NOMO-1 treated with DMSO at 0.1 percent for 48 hours (cell line): ENCODE measurements at regions not wholly inside any gene's neighbourhood (a gene's known extent, or its start where the extent isn't known, plus 50 kb on each side); places are given as distances from the start of the nearest gene placed in this dataset.

Experiments used
- DNase-seq: peaks from one replicate; lab custom pipeline; 2025; ENCODE audit not compliant: unreplicated experiment; lab: John Stamatoyannopoulos, UW

DNA sequence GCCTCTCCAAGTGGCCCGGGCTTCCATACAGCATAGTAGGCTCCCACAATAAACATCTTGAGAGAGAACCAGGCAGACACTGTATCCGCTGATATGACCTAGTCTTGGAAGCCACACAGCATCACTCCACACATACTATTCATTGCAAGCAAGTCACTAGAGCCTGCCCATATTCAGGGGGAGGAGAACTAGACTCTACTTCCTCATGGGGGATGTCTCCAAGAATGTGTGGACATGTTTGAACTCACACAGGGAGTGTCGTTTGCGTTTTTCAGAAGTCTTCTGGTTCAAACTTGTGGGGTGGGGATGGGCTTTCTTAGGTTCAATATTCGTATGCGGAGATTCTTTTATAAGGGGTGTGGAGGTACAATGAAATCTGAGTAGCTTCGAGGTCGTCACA lies 232.6 kb upstream of the HABP2 start:
- peak; percentile 61 for DNase-seq

DNA sequence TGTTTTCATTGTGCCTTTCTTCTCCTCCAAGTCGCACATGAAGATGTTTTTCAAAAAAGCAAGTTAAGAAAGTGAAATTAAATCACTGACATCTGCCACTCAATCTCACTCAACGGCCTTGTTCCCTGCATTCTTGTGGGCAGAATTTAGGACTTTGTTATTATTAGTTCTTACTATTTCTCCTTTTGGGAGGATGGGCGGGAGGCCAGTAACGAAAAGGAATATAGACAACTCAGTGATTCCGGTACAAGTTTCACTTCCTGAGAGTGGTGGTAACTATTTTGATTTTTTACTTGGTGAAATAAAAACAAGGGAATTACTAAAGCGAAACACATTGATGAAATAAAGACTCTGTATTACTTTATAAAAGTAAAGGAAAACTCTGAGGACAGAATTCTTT lies 231.9 kb upstream of the HABP2 start:
- peak; percentile 86 for DNase-seq

DNA sequence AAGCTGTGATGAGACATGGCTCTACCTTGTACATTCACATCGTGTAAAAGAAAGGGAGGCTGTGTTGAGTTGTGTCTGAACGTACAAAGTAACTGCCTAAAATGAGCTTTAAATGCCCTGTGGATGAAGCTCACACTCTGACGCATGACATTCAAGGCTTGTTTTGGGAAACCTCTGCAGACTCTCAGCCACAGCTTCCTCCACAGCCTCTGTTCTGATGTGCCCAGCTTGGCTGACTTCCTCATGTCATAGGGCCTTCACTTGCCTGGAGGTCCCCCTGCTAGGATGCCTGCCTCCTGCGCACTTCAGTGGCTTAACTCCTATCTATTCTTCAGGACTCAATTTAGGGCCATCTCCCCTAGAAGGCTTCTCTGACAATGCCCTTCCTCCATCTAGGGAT lies 230.0 kb upstream of the HABP2 start:
- peak; percentile 80 for DNase-seq

DNA sequence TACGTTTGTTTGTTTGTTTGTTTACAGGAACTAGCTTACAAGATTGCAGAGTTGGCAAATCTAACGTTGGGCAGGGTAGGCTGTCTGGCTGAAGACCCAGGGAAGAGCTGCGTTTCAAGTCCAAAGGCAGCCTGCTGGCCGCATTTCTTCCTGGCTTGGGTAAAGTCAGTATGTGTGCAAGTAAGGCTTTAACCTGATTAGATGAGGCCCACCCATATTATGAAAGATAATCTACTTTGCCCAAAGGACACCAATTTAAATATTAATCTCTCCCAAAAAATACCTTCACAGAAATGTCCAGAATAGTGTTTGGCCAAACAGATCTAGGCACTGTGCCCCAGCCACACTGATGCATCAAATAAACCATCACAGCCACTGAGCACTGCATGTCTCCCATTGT lies 228.9 kb upstream of the HABP2 start:
- no peak for DNase-seq

DNA sequence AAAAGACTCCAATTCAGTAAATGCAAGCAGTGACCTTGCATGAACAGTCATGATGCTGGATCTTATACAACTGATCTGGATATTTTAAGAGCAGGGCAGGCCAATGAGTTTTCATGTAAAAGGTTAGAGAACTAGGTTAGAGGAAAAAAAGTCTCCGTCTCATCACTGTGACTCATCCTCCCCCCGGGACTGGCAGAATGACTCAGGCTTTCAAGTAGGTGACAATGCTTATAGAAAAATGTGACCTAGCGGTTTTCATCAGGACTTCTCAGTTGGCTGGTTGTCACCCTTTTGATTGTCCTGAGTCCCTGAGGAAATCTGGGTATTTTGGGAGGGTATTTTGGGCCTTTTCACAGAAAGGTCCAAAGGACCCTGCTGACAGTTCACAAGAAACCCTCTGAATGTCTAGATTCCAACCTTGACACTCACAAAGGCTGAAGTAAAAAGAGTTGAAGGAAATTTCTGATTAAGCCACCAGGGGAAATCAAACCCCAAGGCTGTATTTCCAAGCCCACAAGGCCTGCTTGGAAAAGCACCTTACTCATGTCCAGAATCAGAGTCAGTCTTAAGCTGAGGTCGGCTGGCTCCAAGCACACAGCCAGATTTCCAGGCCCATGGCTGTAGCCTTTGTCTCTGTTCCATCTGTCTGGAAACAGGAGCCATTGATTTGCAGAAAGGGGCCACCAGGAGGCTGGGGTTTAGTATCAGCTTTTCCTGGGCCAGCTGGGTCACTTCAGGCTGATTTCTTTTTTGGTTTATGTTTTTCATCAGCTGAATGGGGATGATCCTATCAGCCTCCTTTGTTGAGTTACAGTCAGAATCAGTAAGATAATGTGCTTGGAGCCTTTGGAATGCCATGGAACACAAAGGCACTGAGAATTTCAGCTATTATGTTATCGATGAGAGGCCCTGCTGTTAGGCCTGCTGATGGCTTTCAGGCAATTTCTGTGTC lies 226.4 kb upstream of the HABP2 start:
- peak; percentile 90 for DNase-seq

DNA sequence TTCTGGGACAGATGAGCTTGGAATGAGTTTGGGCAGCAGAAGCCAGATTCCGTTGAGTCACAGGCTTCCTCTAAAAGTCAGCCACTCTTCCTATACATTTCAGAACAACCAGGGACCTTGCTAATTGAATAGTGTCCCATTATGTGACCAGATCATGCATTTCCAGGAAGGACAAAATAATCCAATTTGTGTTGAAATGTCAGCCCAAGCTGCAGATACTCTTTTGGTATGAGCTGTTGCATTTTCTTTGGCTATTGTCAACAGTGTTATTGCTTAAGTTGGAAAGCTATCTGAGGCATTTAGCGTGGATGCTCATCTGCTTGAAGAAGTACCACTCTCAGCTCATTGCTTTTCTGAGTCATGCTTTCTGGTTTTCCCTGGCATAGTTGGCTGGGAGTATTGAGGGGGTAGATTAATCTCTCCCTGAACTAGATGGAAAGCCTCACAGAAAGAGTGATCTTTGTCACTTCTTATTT lies 223.7 kb upstream of the HABP2 start:
- no peak for DNase-seq

DNA sequence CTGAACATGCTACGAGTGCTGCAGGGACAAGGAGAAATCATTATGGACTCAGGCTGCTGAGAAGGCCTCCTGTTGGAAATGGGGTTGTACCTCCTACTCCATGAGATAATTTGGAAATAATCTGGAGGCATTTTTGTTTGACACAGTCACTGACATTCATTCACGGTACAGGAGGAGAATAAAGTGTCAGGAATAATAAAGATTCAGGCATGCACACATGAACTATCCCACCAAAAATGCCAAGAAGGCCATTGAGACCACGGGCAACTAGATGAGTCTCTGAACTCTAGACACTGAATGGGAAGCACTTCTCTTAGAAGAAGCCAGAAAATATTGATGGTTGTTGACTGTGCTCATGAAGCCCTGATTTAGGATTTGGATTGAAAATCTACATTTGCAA lies 220.9 kb upstream of the HABP2 start:
- no peak for DNase-seq

DNA sequence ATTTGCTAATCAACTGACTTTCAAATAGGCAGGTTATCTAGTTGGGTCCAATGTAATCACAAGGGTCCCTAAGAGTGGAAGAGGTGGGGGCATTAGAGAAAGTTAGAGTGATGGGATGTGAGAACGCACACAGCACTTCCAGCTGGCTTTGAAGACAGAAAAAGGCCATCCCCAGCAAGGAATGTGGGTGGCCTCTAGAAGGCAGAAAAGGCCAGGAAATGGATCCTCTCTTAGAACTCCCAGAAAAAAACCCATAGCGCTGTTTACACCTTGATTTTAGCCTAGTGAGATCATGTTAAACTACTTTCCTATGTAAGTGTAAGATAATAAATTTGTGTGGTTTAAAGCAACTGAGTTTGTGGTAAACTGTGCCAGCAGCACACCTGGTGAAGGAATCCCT lies 219.5 kb upstream of the HABP2 start:
- no peak for DNase-seq

DNA sequence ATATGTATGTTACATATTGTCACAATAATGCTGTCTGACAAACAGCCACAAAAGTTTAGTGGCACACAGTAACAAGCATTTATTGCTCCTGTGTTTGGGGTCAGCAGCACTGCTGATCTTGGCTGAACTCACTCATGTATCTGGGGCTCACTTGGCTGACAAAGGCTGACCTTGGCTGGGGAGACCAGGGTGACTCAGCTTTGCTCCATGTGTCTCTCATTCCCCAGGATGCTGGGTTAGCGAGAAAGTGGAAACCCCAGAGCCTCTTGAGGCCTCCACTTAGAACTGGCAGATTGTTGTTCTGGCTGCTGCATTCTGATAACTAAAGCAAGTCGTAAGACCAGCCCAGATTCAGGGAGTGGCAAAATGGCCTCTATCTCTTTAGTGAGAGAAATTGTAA lies 217.3 kb upstream of the HABP2 start:
- no peak for DNase-seq

DNA sequence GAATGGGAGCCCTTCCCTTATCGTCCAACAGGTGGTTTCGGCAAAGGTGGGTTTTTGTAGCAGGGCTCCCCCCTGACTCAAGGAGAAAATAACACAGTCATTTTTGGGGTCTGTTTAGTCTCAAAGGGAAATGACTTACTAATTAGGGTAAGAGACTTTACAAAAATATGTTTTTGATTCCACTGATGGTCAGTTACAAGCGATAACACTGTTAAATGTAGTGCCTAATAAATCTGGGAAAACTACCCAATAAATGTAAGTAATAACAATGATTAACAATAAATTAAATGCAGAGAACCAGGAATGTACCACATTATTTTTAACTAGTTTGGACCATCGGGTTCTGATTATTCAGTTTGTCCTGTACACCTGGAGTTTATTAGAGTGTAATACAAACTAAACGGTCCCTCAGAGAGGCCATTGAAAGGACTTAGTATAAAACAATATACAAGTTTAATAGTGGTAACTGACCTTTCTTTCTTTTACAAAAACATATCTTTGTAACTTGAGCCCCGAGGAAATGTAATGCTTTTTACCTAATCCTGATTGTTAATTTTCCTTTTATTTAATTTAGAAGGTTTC lies 216.2 kb upstream of the HABP2 start:
- DNase-seq: no peak

DNA sequence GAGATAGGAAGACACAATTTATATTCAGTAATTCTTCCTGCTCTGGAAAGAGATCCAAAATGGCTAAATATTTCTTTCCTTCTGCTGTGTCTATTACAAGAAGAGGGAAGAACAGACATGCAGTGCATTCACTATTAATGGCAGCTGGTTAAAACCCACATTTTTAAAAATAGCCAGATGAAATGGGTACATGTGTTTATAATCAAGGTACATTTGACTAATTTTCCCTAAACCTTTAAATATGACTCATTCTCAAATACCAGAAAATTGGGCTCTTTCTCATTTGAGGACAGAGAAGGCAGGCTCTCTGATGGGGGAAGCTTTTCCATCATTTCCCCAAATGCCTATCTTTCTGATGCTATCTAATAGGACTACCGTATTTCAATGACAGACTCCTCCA lies 215.7 kb upstream of the HABP2 start:
- DNase-seq: no peak

DNA sequence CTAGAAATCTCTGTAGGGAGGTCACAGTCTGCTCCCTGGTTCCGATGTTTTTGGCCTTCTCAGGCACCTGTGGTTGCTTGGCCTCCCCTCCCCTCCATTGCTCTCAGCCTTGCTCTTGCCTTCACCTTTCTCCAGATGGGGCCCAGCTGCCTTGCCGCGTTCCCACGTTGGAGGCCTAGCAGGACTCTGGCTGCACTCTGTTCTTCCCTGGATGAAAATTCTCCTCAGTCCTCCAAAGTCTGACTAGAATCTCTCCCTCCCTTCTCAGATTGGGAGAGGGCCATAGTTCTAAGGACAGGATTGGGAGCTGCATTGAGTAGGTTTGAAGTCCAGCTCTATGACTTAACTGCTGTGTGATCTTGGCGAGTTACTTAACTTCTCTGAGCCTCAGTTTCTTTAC lies 213.7 kb upstream of the HABP2 start:
- no peak for DNase-seq

DNA sequence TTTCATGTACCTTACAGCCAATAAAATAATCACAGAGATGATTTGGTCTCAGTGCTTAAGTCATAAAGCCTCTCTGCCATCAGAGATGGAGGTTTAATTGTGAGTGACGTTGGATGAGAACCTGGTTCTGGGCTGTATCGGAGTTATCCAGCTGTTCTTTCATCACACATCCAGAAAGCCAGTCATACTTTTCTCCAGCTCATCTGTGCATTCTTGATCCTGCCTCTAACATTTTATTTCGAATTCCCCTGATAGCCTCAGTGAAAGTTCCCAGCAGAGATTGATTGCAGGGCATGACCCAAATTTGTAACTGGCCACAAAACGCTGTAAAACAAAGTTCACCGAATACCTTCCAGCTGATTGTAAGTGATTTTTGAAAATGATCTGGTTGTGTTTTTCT lies 212.6 kb upstream of the HABP2 start:
- DNase-seq: no peak

DNA sequence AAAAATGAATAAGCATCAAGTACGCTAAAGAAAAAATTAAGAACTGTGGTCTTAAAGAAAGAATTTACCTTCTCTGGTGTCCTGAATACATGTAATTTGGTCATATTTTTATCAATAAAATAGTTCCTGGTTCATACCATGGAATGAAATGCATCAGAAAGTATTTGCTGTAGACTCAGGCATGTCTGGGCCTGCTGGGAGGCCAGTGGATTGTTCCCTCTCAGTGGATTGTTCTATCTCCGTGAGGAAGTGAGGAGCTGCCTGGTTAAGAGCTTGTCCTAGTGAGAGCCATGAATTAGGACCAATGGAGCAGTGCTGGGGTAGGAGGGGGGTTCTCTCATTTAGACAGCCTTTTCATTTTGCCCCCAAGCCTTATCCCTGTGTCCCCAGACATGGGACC lies 211.7 kb upstream of the HABP2 start:
- DNase-seq: no peak

DNA sequence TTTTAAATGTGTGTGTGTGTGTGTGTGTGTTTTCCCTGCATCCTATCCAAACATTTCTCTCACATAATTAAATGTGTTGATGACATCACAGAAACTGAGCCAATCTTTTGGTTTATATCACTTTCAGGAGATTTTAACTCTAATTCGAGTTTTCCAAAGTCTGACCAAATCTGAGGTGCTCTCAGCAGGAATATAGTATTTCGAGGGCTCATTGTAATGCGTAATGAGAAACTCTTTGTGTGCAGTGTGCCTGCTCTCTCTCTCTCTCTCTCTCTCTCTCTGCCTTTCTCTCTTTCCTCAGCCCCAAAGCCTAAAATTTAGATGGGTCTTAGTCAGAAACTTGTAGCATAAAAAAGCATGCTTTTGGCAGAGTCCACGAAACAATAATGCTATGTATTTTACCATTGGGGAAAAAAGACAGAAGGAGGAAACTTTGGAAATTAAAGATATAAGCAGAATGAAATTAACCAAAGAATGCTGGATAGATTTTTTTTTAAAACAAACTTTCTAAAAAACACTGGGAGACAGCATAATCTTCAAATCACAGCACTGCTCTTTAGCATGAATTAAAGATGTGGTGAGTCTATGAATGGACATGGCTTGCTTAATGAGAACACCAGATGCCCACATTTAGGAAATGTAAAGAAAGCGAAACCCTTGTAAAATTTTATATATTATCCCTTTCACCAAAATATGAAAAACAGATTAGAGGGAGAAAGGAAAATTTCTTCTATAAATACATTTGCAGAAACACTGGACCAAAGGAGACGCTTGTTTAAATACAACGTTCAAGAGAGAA lies 206.8 kb upstream of the HABP2 start:
- DNase-seq: no peak

DNA sequence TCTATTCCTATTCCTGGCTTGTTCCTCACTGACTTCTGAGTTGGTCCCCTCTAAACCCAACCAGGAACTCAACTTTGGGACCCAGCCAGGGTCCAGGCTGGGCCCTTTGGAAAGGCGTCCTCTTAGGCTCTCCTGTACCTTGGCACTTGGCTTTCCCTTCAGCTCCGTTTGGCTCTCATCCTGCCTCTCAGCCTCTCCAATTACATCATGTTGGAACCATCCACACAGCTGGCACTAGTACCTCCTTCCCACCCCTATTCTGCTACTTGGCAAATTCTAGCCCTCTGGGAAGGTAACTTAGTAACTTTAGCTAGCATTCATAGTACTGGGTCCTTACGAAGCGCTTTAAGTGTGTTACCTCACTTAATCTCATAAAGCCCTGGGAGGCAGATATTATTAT lies 205.3 kb upstream of the HABP2 start:
- DNase-seq: no peak

DNA sequence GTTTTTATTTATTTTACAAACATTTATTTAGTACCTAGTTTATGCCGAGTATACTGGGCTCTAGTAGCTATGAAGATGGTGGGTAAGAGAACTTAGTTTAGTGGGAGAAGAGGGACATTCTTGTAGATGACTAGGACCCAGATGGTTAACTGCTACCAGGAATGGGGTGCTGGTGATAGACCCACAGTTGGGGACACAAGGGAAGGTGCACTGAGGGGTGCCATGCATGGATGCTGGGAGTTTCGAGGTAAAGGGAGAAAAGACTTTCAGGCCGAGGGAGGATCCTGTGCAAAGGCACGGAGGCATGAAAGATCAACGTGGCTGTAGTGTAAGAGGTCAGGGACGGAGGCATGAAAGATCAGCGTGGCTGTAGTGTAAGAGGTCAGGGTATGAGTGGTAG lies 204.2 kb upstream of the HABP2 start:
- DNase-seq: no peak

DNA sequence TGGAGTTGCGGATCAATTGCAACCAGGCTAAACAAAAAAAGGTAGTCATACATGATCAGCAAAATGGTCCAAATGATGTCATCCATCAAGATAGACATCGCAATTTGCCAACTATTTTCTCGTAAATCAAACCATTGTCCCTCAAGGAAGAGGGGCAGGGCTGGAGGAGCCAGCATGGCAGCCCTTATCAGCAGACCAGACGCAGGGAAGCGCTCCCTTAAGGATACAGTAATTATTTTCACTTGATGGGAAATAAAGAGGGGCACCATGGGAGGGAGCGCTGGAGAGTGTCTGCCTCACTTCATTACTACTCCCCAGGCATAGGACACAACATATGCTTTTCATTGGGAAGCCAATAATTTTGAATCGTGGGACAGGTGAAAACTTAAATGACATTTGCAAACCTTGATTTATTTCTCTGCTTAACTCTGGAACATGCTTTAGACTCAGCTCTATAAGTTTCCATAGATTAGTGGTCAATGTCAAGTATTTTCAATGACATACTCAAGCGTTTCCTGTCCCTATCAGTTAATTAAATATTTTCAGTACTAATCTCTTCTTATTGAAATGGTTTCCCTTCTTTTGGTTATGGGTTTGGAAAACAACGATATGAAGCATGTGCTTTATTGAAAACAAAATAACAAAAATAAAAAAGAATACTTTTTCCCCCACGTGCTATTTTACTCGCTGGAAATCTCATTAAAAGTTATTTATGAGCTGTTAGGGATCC lies 202.4 kb upstream of the HABP2 start:
- DNase-seq: no peak

DNA sequence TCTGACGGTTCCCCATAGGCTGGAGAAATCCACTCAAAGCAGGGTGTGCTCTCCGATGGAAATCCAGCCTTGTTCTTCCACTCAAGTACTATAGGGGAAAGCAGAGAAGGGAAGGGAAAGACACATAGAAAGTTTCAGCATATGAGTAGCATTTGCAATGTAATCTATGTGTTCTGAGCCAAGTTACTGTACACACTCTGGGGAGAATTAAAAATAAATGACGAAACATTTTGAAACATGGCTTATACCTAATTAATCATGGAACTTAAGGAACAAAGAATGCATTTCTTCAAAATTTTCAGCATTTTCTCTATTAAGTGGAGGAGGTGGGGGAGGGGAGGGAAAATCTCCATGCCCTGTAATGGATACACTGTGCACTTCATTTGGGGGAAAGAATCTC lies 198.1 kb upstream of the HABP2 start:
- no peak for DNase-seq

DNA sequence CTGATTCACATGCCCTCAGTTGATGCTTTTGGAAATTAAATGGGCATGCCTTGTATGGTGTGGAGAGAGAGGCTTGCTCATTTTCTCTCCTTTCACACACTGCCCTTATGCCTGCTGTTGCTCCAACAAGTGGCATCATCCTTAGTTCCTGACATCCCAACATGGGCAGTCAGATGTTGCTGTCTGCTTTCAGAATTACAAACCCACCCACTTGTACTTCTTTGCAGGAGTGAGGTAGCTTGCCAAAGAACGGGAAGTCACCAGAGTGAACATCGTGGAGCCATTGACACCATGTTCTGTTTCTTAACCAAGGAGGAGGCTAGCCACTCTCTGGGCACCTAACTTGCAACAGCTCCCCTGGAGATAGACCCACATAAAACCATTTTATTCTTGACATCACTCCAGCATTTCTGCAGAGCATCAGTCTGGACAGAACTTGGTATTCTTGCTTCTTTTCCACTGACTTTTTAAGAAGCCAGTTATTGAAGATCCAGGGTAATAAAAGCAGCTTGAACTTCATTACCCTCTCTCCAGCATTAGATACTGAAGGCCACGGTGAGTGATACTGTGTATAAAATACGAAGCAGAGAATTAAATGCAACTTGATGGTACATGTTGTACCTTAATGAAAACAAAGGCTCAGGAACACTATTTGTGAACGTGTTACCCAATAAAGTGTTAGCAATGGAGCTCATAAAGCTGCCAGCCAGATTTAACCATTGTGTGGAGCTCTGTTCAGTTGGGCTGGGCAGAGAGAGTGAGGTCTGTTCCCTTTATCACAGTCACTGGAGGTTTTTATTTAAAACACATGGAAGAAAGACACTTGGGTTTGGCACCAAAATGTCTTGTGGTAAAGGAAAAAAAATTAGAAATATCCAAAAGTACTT lies 195.8 kb upstream of the HABP2 start:
- DNase-seq: no peak
